HEK293 (cell line): ENCODE measurements at regions not wholly inside any gene's neighbourhood (a gene's known extent, or its start where the extent isn't known, plus 50 kb on each side); places are given as distances from the start of the nearest gene placed in this dataset.

ENCODE experiments used
- CTCF ChIA-PET: fragments of 350-600 bp; formaldehyde crosslinking; extraction: SDS; loops from one replicate; lab custom pipeline; 2021; ENCODE audit warnings: antibody characterized with exemption; lab: Yijun Ruan, JAX
- POLR2A ChIA-PET: fragments of 300-600 bp; formaldehyde crosslinking; extraction: SDS; loops from one replicate; lab custom pipeline; 2020; ENCODE audit warnings: antibody characterized with exemption, inconsistent platforms; lab: Yijun Ruan, JAX
- H3K27ac ChIP-seq: fragments of 200-500 bp; sonication (Bioruptor generic); 2 replicates; pipeline ENCODE4 v1.5.1; 2014; ENCODE audit warnings: low read depth, low read length, control low read depth, inconsistent platforms; ENCODE audit errors: extremely low read depth
- H3K36me3 ChIP-seq, 2 experiments: fragments of 200-500 bp in 1 of 2; sonication (Bioruptor generic) in 1 of 2; 1 replicate in 1 of 2; 2 replicates in 1 of 2; pipeline ENCODE4 v1.5.1; 2014 to 2017; ENCODE audit warnings: inconsistent platforms in 2 of 2, low read length in 2 of 2; ENCODE audit not compliant: control insufficient read depth in 2 of 2, insufficient read depth in 1 of 2
- H3K4me1 ChIP-seq: fragments of 200-500 bp; sonication (Bioruptor generic); 2 replicates; pipeline ENCODE4 v1.5.1; 2014; ENCODE audit warnings: mild to moderate bottlenecking, low read length, inconsistent platforms; ENCODE audit not compliant: control insufficient read depth, insufficient read depth
- H3K4me3 ChIP-seq: 2 replicates; pipeline ENCODE4 v1.5.1; 2011; ENCODE audit warnings: low read depth, mild to moderate bottlenecking, control low read depth, low read length, moderate library complexity
- H3K9me3 ChIP-seq: fragments of 200-500 bp; sonication (Bioruptor generic); 2 replicates; pipeline ENCODE4 v1.5.1; 2014; ENCODE audit warnings: low read depth, low read length, inconsistent platforms; ENCODE audit not compliant: control insufficient read depth, insufficient read depth
- IKZF3 ChIP-seq: fragments of 450-650 bp; IDR thresholded peaks from 2 replicates; pipeline ENCODE4 v1.5.0; 2018; ENCODE audit warnings: missing biosample characterization, mild to moderate bottlenecking, missing genetic modification characterization, moderate library complexity
- KLF10 ChIP-seq: fragments of 450-650 bp; IDR thresholded peaks from 2 replicates; pipeline ENCODE4 v1.5.1; 2018; ENCODE audit warnings: missing biosample characterization, mild to moderate bottlenecking, missing genetic modification characterization
- KLF16 ChIP-seq: fragments of 450-650 bp; formaldehyde crosslinking; IDR thresholded peaks from 2 replicates; pipeline ENCODE4 v1.5.1; 2017; ENCODE audit warnings: missing biosample characterization, missing genetic modification characterization
- RBAK ChIP-seq: fragments of 450-650 bp; formaldehyde crosslinking; IDR thresholded peaks from 2 replicates; pipeline ENCODE4 v1.5.1; 2016; ENCODE audit warnings: missing biosample characterization, missing genetic modification characterization
- SALL2 ChIP-seq: fragments of 450-650 bp; formaldehyde crosslinking; IDR thresholded peaks from 2 replicates; pipeline ENCODE4 v1.5.0; 2017; ENCODE audit warnings: missing biosample characterization, mild to moderate bottlenecking, missing genetic modification characterization, borderline replicate concordance
- YY2 ChIP-seq: fragments of 450-650 bp; formaldehyde crosslinking; IDR thresholded peaks from 2 replicates; pipeline ENCODE4 v1.5.1; 2016; ENCODE audit warnings: missing biosample characterization, missing genetic modification characterization
- ZBTB6 ChIP-seq: fragments of 450-650 bp; formaldehyde crosslinking; IDR thresholded peaks from 2 replicates; pipeline ENCODE4 v1.5.1; 2017; ENCODE audit warnings: missing biosample characterization, missing genetic modification characterization
- ZEB2 ChIP-seq: fragments of 450-650 bp; formaldehyde crosslinking; IDR thresholded peaks from 2 replicates; pipeline ENCODE4 v1.5.1; 2016; ENCODE audit warnings: missing biosample characterization, missing genetic modification characterization
- ZNF19 ChIP-seq: fragments of 450-650 bp; formaldehyde crosslinking; IDR thresholded peaks from 2 replicates; pipeline ENCODE4; 2016; ENCODE audit warnings: missing biosample characterization, missing genetic modification characterization, low read depth
- ZNF239 ChIP-seq: fragments of 450-650 bp; formaldehyde crosslinking; IDR thresholded peaks from 2 replicates; pipeline ENCODE4 v1.5.1; 2016; ENCODE audit warnings: missing biosample characterization, missing genetic modification characterization
- ZNF280C ChIP-seq: fragments of 450-650 bp; formaldehyde crosslinking; IDR thresholded peaks from 2 replicates; pipeline ENCODE4 v1.5.1; 2016; ENCODE audit warnings: missing biosample characterization, missing genetic modification characterization
- ZNF513 ChIP-seq: fragments of 450-650 bp; IDR thresholded peaks from 2 replicates; pipeline ENCODE4 v1.5.1; 2018; ENCODE audit warnings: missing biosample characterization, missing genetic modification characterization
- ZNF571 ChIP-seq: fragments of 450-650 bp; formaldehyde crosslinking; IDR thresholded peaks from 2 replicates; pipeline ENCODE4 v1.5.0; 2017; ENCODE audit warnings: missing biosample characterization, missing genetic modification characterization
- ZNF639 ChIP-seq: fragments of 450-650 bp; formaldehyde crosslinking; IDR thresholded peaks from 2 replicates; pipeline ENCODE4 v1.5.1; 2016; ENCODE audit warnings: missing biosample characterization, missing genetic modification characterization
- ZNF670 ChIP-seq: fragments of 450-650 bp; formaldehyde crosslinking; IDR thresholded peaks from 2 replicates; pipeline ENCODE4 v1.5.1; 2016; ENCODE audit warnings: missing biosample characterization, missing genetic modification characterization, low read depth
- ZNF701 ChIP-seq: fragments of 450-650 bp; formaldehyde crosslinking; IDR thresholded peaks from 2 replicates; pipeline ENCODE4 v1.5.1; 2016; ENCODE audit warnings: missing biosample characterization, missing genetic modification characterization

- Histone ChIP-seq H3K27ac (no peak overlapping the region), H3K4me3 (no peak overlapping the region), H3K36me3 (no peaks in the 10 kb centered on the region), H3K9me3 (no peaks in the 10 kb centered on the region), H3K4me1 (no peaks in the 10 kb centered on the region; the same call in 1 of the 2 replicates)
- POLR2A ChIA-PET, result no interaction called here
- TF ChIP-seq KLF10 (tag by site-specific recombination), result no peak
- TF ChIP-seq ZNF239 (tag by site-specific recombination), result no peak
- TF ChIP-seq SALL2 (tag by site-specific recombination), result no peak
- CTCF ChIA-PET, result no interaction called here
Observed at GRCh38 chr10:129058664-129059155, 408.3 kb upstream of the MGMT start.

- H3K4me3 ChIP-seq, result no peak overlapping the region
- no peak overlapping the region for H3K27ac ChIP-seq
- no peaks in the 10 kb centered on the region; the same call in 1 of the 2 replicates for H3K4me1 ChIP-seq
- CTCF ChIA-PET, result no interaction called here
- TF ChIP-seq ZBTB6 (tag by site-specific recombination), result no peak
- TF ChIP-seq ZNF280C, result no peak
- no peak for TF ChIP-seq ZEB2 (tag by site-specific recombination)
- no peak for TF ChIP-seq IKZF3
- no peak for TF ChIP-seq ZNF19
- TF ChIP-seq RBAK (tag by site-specific recombination), result no peak
- no peak for TF ChIP-seq ZNF670 (tag by site-specific recombination)
- TF ChIP-seq ZNF513 (tag by site-specific recombination), result no peak
- TF ChIP-seq ZNF639 (tag by site-specific recombination), result no peak
- TF ChIP-seq ZNF701 (tag by site-specific recombination), result no peak
- no peak for TF ChIP-seq ZNF571 (tag by site-specific recombination)
- TF ChIP-seq KLF16 (tag by site-specific recombination), result no peak
- TF ChIP-seq, all 188 proteins: peak for 0
- POLR2A ChIA-PET, result no interaction called here
- H3K9me3 ChIP-seq, result no peaks in the 10 kb centered on the region
- H3K36me3 ChIP-seq, result no peaks in the 10 kb centered on the region
Observed at GRCh38 chr10:129059977-129060376, 407.1 kb upstream of the MGMT start.

- ChIA-PET CTCF (interaction anchor here (0.7 kb wide), 1 partner anchor 353 kb away, joined by 3 read pairs; no protein-coding TSS in a partner anchor), POLR2A (no interaction called here)
- Histone ChIP-seq H3K36me3 (no peaks in the 10 kb centered on the region), H3K9me3 (no peaks in the 10 kb centered on the region), H3K4me3 (no peak overlapping the region), H3K27ac (no peak overlapping the region), H3K4me1 (no peaks in the 10 kb centered on the region; the same call in 1 of the 2 replicates)
- TF ChIP-seq SALL2 (tag by site-specific recombination) (no peak), YY2 (tag by site-specific recombination) (no peak)
Observed at GRCh38 chr10:129063212-129063611, 403.8 kb upstream of the MGMT start.
